Gastrocnemius medialis (tissue), 4 donors: ENCODE measurements at regions not wholly inside any gene's neighbourhood (a gene's known extent, or its start where the extent isn't known, plus 50 kb on each side); places are given as distances from the start of the nearest gene placed in this dataset.

Experiments used
- CTCF ChIP-seq, 5 experiments: fragments of 450-650 bp in 3 of 5; fragments of 200-600 bp in 2 of 5; sonication (generic) in 2 of 5; IDR thresholded peaks in 4 of 5; conservative IDR thresholded peaks in 1 of 5; 1 replicate in 4 of 5; 2 replicates in 1 of 5; pipeline ENCODE4 v1.5.1; 2016 to 2019; ENCODE audit warnings: antibody characterized with exemption in 5 of 5, mild to moderate bottlenecking in 3 of 5, moderate library complexity in 3 of 5
- POLR2A ChIP-seq, 2 donors: fragments of 450-650 bp; IDR thresholded peaks; one replicate each; pipeline ENCODE4 v1.6.1; 2017; ENCODE audit warnings: antibody characterized with exemption in 2 of 2, mild to moderate bottlenecking in 2 of 2, moderate library complexity in 2 of 2

GRCh38 chr17:77837917-77838316 is 120.6 kb upstream of the TNRC6C start:
- TF ChIP-seq CTCF (IDR thresholded peaks at IDR 0.05 in 4 of 5, conservative IDR thresholded peaks at IDR 0.05 in 1 of 5) (no peak), POLR2A (IDR thresholded peaks at IDR 0.05) (no peak)
